SH-SY5Y (cell line): ENCODE measurements at regions not wholly inside any gene's neighbourhood (a gene's known extent, or its start where the extent isn't known, plus 50 kb on each side); places are given as distances from the start of the nearest gene placed in this dataset.

Experiments
- GATA2 ChIP-seq: IDR thresholded peaks from 2 replicates; pipeline ENCODE4 v1.6.1; 2011; ENCODE audit warnings: mild to moderate bottlenecking, low read depth, low read length
- GATA3 ChIP-seq: IDR thresholded peaks from 2 replicates; pipeline ENCODE4 v1.6.1; 2011; ENCODE audit warnings: low read depth, mild to moderate bottlenecking, low read length, moderate library complexity

DNA sequence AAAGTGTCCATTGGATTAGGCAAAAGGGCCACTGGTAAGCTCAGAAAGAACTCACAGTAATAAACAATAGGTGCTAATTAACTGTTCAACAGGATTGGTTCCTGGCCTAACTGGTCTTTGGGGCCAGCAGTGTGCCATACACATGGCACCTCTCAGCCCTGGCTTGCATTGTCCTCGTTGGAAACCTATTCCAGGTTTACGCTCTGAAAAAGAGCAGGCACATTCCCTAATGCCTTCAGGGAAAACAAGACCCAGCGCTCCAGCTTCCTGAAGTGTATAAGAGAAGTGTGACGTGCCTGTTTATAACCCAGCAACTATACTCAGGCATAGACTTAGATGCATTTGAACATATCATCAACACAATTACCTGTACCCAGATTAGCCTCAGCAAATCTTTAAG lies 51.9 kb upstream of the RBM47 start:
- TF ChIP-seq GATA2: no peak
- no peak for TF ChIP-seq GATA3
